ENCODE measurements at regions not wholly inside any gene's neighbourhood (a gene's known extent, or its start where the extent isn't known, plus 50 kb on each side); places are given as distances from the start of the nearest gene placed in this dataset.

GRCh38 chr6:15985379-15985959, 143.4 kb upstream of the MYLIP start:
- intact Hi-C loops (cut with DNase I), result no loop called here
- Histone ChIP-seq H3K36me3 (ENCODE audit: control insufficient read depth in 2 of 3, insufficient read depth in 3 of 3, low read length in 3 of 3) (no peaks in the 10 kb centered on the region), H3K9me3 (ENCODE audit: control insufficient read depth in 2 of 3, insufficient read depth in 1 of 3, low read length in 3 of 3) (no peaks in the 10 kb centered on the region), H3K27ac (ENCODE audit: low read depth in 2 of 2, low read length in 2 of 2) (no peak overlapping the region), H3K27me3 (ENCODE audit: control insufficient read depth, insufficient read depth, low read length) (no peaks in the 10 kb centered on the region), H3K4me3 (ENCODE audit: low read length in 3 of 3) (no peak overlapping the region), H3K9ac (ENCODE audit: low read length in 3 of 3) (no peak overlapping the region), H3K4me1 (ENCODE audit: control insufficient read depth in 2 of 3, insufficient read depth in 2 of 3, low read depth in 1 of 3, low read length in 3 of 3) (no peaks in the 10 kb centered on the region)
- FAIRE-seq (no peak), DNase-seq (no peak)
- TF ChIP-seq CTCF (IDR thresholded peaks at IDR 0.05; ENCODE audit: borderline replicate concordance, extremely low read depth, insufficient read depth), result no peak

DNA sequence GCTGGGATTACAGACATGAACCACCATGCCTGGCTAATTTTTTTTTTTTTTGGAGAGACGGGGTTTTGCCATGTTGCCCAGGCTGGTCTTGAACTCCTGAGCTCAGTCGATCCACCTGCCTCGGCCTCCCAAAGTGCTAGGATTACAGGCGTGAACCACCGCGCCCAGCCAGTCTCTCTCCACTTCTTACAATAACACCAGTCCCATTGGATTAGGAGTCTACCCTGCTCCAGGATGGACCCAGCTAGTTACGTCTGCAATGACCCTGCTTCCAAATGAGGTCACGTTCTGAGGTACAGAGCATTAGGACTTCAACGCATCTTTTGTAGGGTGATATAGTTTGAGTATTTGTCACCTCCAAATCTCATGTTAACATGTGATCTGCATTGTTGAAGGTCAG, 146.9 kb upstream of the MYLIP start:
- no peak for DNase-seq
- Histone ChIP-seq H3K4me1 (ENCODE audit: control insufficient read depth in 2 of 3, insufficient read depth in 2 of 3, low read depth in 1 of 3, low read length in 3 of 3) (no peaks in the 10 kb centered on the region), H3K9ac (ENCODE audit: low read length in 3 of 3) (no peak overlapping the region), H3K4me3 (ENCODE audit: low read length in 3 of 3) (no peak overlapping the region), H3K9me3 (ENCODE audit: control insufficient read depth in 2 of 3, insufficient read depth in 1 of 3, low read length in 3 of 3) (no peaks in the 10 kb centered on the region), H3K27ac (ENCODE audit: low read depth in 2 of 2, low read length in 2 of 2) (no peak overlapping the region), H3K27me3 (ENCODE audit: control insufficient read depth, insufficient read depth, low read length) (no peaks in the 10 kb centered on the region), H3K36me3 (ENCODE audit: control insufficient read depth in 2 of 3, insufficient read depth in 3 of 3, low read length in 3 of 3) (no peaks in the 10 kb centered on the region)
- no peak for TF ChIP-seq CTCF (IDR thresholded peaks at IDR 0.05; ENCODE audit: borderline replicate concordance, extremely low read depth, insufficient read depth)
- intact Hi-C loops (cut with DNase I), result no loop called here
- FAIRE-seq, result no peak

GRCh38 chr6:15980801-15981200, 148.1 kb upstream of the MYLIP start:
- Histone ChIP-seq H3K9ac (ENCODE audit: low read length in 3 of 3) (no peak overlapping the region), H3K4me1 (ENCODE audit: control insufficient read depth in 2 of 3, insufficient read depth in 2 of 3, low read depth in 1 of 3, low read length in 3 of 3) (no peaks in the 10 kb centered on the region), H3K27ac (ENCODE audit: low read depth in 2 of 2, low read length in 2 of 2) (no peak overlapping the region), H3K4me3 (ENCODE audit: low read length in 3 of 3) (no peak overlapping the region), H3K36me3 (ENCODE audit: control insufficient read depth in 2 of 3, insufficient read depth in 3 of 3, low read length in 3 of 3) (no peaks in the 10 kb centered on the region), H3K9me3 (ENCODE audit: control insufficient read depth in 2 of 3, insufficient read depth in 1 of 3, low read length in 3 of 3) (no peaks in the 10 kb centered on the region), H3K27me3 (ENCODE audit: control insufficient read depth, insufficient read depth, low read length) (no peaks in the 10 kb centered on the region)
- FAIRE-seq, result no peak
- intact Hi-C loops (cut with DNase I), result no loop called here
- no peak for TF ChIP-seq CTCF (IDR thresholded peaks at IDR 0.05; ENCODE audit: borderline replicate concordance, extremely low read depth, insufficient read depth)
- no peak for DNase-seq

DNA sequence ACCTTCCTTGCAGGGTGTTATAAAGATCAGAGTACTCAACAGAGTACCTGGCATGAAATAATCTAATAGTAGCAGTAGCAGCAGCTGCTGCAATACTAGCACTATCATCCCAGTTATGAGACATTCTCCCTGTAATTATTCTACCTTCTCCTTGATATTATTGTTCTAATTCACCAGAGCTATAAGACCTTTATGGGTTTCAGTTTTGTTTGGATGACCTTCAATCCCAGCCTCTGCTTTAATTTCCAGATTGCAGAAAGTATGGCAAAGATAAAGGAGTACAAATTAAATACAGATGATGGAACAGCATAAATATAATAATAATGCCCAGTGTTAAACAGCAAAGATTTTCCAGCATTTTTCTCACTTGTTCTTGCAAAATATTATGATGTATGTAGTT, 150.5 kb upstream of the MYLIP start:
- DNase-seq (no peak), FAIRE-seq (no peak)
- intact Hi-C loops (cut with DNase I), result no loop called here
- no peak for TF ChIP-seq CTCF (IDR thresholded peaks at IDR 0.05; ENCODE audit: borderline replicate concordance, extremely low read depth, insufficient read depth)
- Histone ChIP-seq H3K4me1 (ENCODE audit: control insufficient read depth in 2 of 3, insufficient read depth in 2 of 3, low read depth in 1 of 3, low read length in 3 of 3) (no peaks in the 10 kb centered on the region), H3K27me3 (ENCODE audit: control insufficient read depth, insufficient read depth, low read length) (no peaks in the 10 kb centered on the region), H3K36me3 (ENCODE audit: control insufficient read depth in 2 of 3, insufficient read depth in 3 of 3, low read length in 3 of 3) (no peaks in the 10 kb centered on the region), H3K4me3 (ENCODE audit: low read length in 3 of 3) (no peak overlapping the region), H3K27ac (ENCODE audit: low read depth in 2 of 2, low read length in 2 of 2) (no peak overlapping the region), H3K9ac (ENCODE audit: low read length in 3 of 3) (no peak overlapping the region), H3K9me3 (ENCODE audit: control insufficient read depth in 2 of 3, insufficient read depth in 1 of 3, low read length in 3 of 3) (peaks cover 0 to 5% (median 3%) of the 10 kb centered on the region in 3 donors)

Data from kidney (tissue), 13 donors.